Activated CD4-positive, alpha-beta T cell treated with anti-CD3 and anti-CD28 coated beads, Interleukin-2, amount 50 U/mL, for 4 hours (primary cell): ENCODE measurements at regions not wholly inside any gene's neighbourhood (a gene's known extent, or its start where the extent isn't known, plus 50 kb on each side); places are given as distances from the start of the nearest gene placed in this dataset.
"Not testable (repeated sequence)": the region's sequence is repeated elsewhere in the genome, so short reads cannot be mapped to it uniquely, and the experiment has no call there.

ENCODE experiments used
- DNase-seq, 2 experiments: peaks; one replicate each; pipeline ENCODE4 v3.0.0-alpha.2; 2020

GRCh38 chr2:58616961-58617360, 375.8 kb upstream of the FANCL start:
- no peak for DNase-seq

- no peak for DNase-seq
Measured at GRCh38 chr2:58614219-58614618, 373.1 kb upstream of the FANCL start.

GRCh38 chr2:58612973-58613372, 371.8 kb upstream of the FANCL start:
- DNase-seq, result no peak

- DNase-seq, result no peak
Measured at GRCh38 chr2:58609326-58609725, 368.2 kb upstream of the FANCL start.

GRCh38 chr2:58608146-58608545, 367.0 kb upstream of the FANCL start:
- no peak for DNase-seq

- DNase-seq, result no peak
Measured at GRCh38 chr2:58607448-58607847, 366.3 kb upstream of the FANCL start.

- DNase-seq, result no peak
Measured at GRCh38 chr2:58606799-58607198, 365.7 kb upstream of the FANCL start.

- DNase-seq, result no peak
Measured at GRCh38 chr2:58604096-58604495, 363.0 kb upstream of the FANCL start.

GRCh38 chr2:58601017-58601416, 359.9 kb upstream of the FANCL start:
- no peak for DNase-seq

- no peak for DNase-seq
Measured at GRCh38 chr2:58598171-58598570, 357.0 kb upstream of the FANCL start.

- no peak for DNase-seq
Measured at GRCh38 chr2:58595714-58596113, 354.6 kb upstream of the FANCL start.

GRCh38 chr2:58594762-58595161, 353.6 kb upstream of the FANCL start:
- no peak for DNase-seq

GRCh38 chr2:58594175-58594574, 353.1 kb upstream of the FANCL start:
- no peak for DNase-seq

- DNase-seq, result not testable (repeated sequence)
Measured at GRCh38 chr2:58586178-58586577, 345.1 kb upstream of the FANCL start.

- DNase-seq, result no peak
Measured at GRCh38 chr2:58585233-58585632, 344.1 kb upstream of the FANCL start.

GRCh38 chr2:58584606-58585118, 343.5 kb upstream of the FANCL start:
- DNase-seq, result no peak

- no peak for DNase-seq
Measured at GRCh38 chr2:58578276-58578675, 337.2 kb upstream of the FANCL start.

- no peak for DNase-seq
Measured at GRCh38 chr2:58574873-58575272, 333.7 kb upstream of the FANCL start.

GRCh38 chr2:58572731-58573130, 331.6 kb upstream of the FANCL start:
- DNase-seq, result no peak

- no peak for DNase-seq
Measured at GRCh38 chr2:58571181-58571852, 330.2 kb upstream of the FANCL start.

GRCh38 chr2:58569475-58570185, 328.5 kb upstream of the FANCL start:
- DNase-seq, result no peak

- DNase-seq, result no peak
Measured at GRCh38 chr2:58568901-58569300, 327.8 kb upstream of the FANCL start.

GRCh38 chr2:58562276-58562675, 321.2 kb upstream of the FANCL start:
- DNase-seq, result no peak

- no peak for DNase-seq
Measured at GRCh38 chr2:58560531-58560930, 319.4 kb upstream of the FANCL start.

- DNase-seq, result no peak
Measured at GRCh38 chr2:58558881-58559280, 317.8 kb upstream of the FANCL start.
